ENCODE measurements at regions not wholly inside any gene's neighbourhood (a gene's known extent, or its start where the extent isn't known, plus 50 kb on each side); places are given as distances from the start of the nearest gene placed in this dataset.

GRCh38 chr2:80887841-80888378 lies 583.4 kb upstream of the LRRTM1 start:
- H3K27ac ChIP-seq (ENCODE audit: low read length) = no peak overlapping the region
- intact Hi-C loops (cut with micrococcal nuclease; ENCODE audit: unreplicated experiment) (no loop called here), in situ Hi-C loops (cut with HindIII; ENCODE audit: low pct_unique_long_range_greater_than_20kb, low sequenced_read_pairs) (no loop called here)
- H3K4me1 ChIP-seq (ENCODE audit: control insufficient read depth, insufficient read depth, low read length) = no peaks in the 10 kb centered on the region
- ATAC-seq (no peak), DNase-seq (ENCODE audit: low read depth, low spot score) (no peak)
- ChIA-PET POLR2A (no interaction called here), CTCF (no interaction called here)
- TF ChIP-seq REST (IDR thresholded peaks at IDR 0.05; ENCODE audit: insufficient read depth in 1 of 2, low read depth in 2 of 2, low read length in 1 of 2) (no peak), CTCF (IDR thresholded peaks at IDR 0.05) (no peak), POLR2AphosphoS5 (IDR thresholded peaks at IDR 0.05; ENCODE audit: low read depth, low read length) (no peak), SIN3A (IDR thresholded peaks at IDR 0.05; ENCODE audit: borderline replicate concordance, insufficient read depth, low read depth, low read length) (no peak), TCF7L2 (IDR thresholded peaks at IDR 0.05; ENCODE audit: low read depth, low read length) (no peak)
- BruUV-seq (replicated peaks) = no TSS peak
- H3K27me3 ChIP-seq (ENCODE audit: control insufficient read depth, insufficient read depth, low read length) = no peaks in the 10 kb centered on the region; the same call in 1 of the 2 replicates
- H3K36me3 ChIP-seq (ENCODE audit: control insufficient read depth, insufficient read depth, low read length) = no peaks in the 10 kb centered on the region
- no peaks in the 10 kb centered on the region for H3K9me3 ChIP-seq (ENCODE audit: control insufficient read depth, insufficient read depth, low read depth, low read length)
- H3K4me3 ChIP-seq (ENCODE audit: low read depth in 2 of 2, low read length in 2 of 2) = no peak overlapping the region

DNA sequence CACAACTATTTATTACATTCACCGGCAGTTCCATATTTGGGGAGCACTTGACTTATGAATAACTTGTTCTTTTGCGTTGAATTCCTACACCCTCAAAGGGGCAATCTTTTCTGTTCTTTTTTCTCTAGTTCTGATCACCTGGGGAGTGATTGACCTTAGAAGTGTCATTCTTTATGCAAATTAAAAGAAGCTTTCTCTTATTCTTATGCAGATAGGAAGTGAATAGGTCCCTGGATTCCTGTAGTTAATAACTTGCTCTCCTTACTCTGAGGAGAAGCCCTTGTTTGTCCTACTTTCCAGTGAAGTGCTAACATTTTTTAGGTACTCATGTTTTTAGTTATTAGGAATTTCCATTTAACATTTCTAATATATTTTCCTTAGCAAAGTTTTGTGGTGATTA lies 569.8 kb upstream of the LRRTM1 start:
- no peak for DNase-seq (ENCODE audit: low read depth, low spot score)
- no peaks in the 10 kb centered on the region for H3K9me3 ChIP-seq (ENCODE audit: control insufficient read depth, insufficient read depth, low read depth, low read length)
- TF ChIP-seq CTCF (IDR thresholded peaks at IDR 0.05) (no peak), REST (IDR thresholded peaks at IDR 0.05; ENCODE audit: insufficient read depth in 1 of 2, low read depth in 2 of 2, low read length in 1 of 2) (no peak), SIN3A (IDR thresholded peaks at IDR 0.05; ENCODE audit: borderline replicate concordance, insufficient read depth, low read depth, low read length) (no peak), POLR2AphosphoS5 (IDR thresholded peaks at IDR 0.05; ENCODE audit: low read depth, low read length) (no peak), TCF7L2 (IDR thresholded peaks at IDR 0.05; ENCODE audit: low read depth, low read length) (no peak)
- no peak for ATAC-seq
- POLR2A ChIA-PET = no interaction called here
- no peak overlapping the region for H3K27ac ChIP-seq (ENCODE audit: low read length)
- H3K36me3 ChIP-seq (ENCODE audit: control insufficient read depth, insufficient read depth, low read length) = no peaks in the 10 kb centered on the region
- CTCF ChIA-PET = no interaction called here
- BruUV-seq (replicated peaks) = no TSS peak
- in situ Hi-C loops (cut with HindIII; ENCODE audit: low pct_unique_long_range_greater_than_20kb, low sequenced_read_pairs) = no loop called here
- intact Hi-C loops (cut with micrococcal nuclease; ENCODE audit: unreplicated experiment) = no loop called here
- no peaks in the 10 kb centered on the region for H3K4me1 ChIP-seq (ENCODE audit: control insufficient read depth, insufficient read depth, low read length)
- H3K27me3 ChIP-seq (ENCODE audit: control insufficient read depth, insufficient read depth, low read length) = no peaks in the 10 kb centered on the region
- H3K4me3 ChIP-seq (ENCODE audit: low read depth in 2 of 2, low read length in 2 of 2) = no peak overlapping the region

All from Panc1 (cell line).